NCI-H69 (cell line): ENCODE measurements at regions not wholly inside any gene's neighbourhood (a gene's known extent, or its start where the extent isn't known, plus 50 kb on each side); places are given as distances from the start of the nearest gene placed in this dataset.
A peak's percentile ranks its signal among the peaks of the same experiment; 100 is the strongest.

Experiments used
- DNase-seq: peaks from one replicate; lab custom pipeline; 2025; lab: John Stamatoyannopoulos, UW

- no peak for DNase-seq
Measured at GRCh38 chr17:72302735-72303134, 181.9 kb downstream of the SOX9 start.

- DNase-seq = no peak
Measured at GRCh38 chr17:72303787-72304733, 183.2 kb downstream of the SOX9 start.

GRCh38 chr17:72304859-72305258 lies 184.0 kb downstream of the SOX9 start:
- DNase-seq = no peak

GRCh38 chr17:72305472-72305871 lies 184.7 kb downstream of the SOX9 start:
- no peak for DNase-seq

GRCh38 chr17:72306037-72306436 lies 185.2 kb downstream of the SOX9 start:
- no peak for DNase-seq

GRCh38 chr17:72307836-72308235 lies 187.0 kb downstream of the SOX9 start:
- no peak for DNase-seq

- peak; percentile 58 for DNase-seq
Measured at GRCh38 chr17:72308744-72309385, 188.0 kb downstream of the SOX9 start.

- DNase-seq = no peak
Measured at GRCh38 chr17:72311004-72311403, 190.2 kb downstream of the SOX9 start.

- no peak for DNase-seq
Measured at GRCh38 chr17:72315122-72315913, 194.5 kb downstream of the SOX9 start.

GRCh38 chr17:72318131-72318530 lies 197.3 kb downstream of the SOX9 start:
- no peak for DNase-seq

- DNase-seq = no peak
Measured at GRCh38 chr17:72321896-72322295, 201.1 kb downstream of the SOX9 start.

GRCh38 chr17:72332367-72332766 lies 211.5 kb downstream of the SOX9 start:
- DNase-seq = no peak

GRCh38 chr17:72333570-72333969 lies 212.8 kb downstream of the SOX9 start:
- DNase-seq = no peak

- no peak for DNase-seq
Measured at GRCh38 chr17:72334205-72334604, 213.4 kb downstream of the SOX9 start.

GRCh38 chr17:72336026-72336803 lies 215.4 kb downstream of the SOX9 start:
- DNase-seq = peak; percentile 87

- DNase-seq = no peak
Measured at GRCh38 chr17:72336804-72337070, 215.9 kb downstream of the SOX9 start.

- DNase-seq = no peak
Measured at GRCh38 chr17:72338304-72338703, 217.5 kb downstream of the SOX9 start.

- DNase-seq = peak; percentile 14
Measured at GRCh38 chr17:72338847-72339790, 218.3 kb downstream of the SOX9 start.

GRCh38 chr17:72340836-72341235 lies 220.0 kb downstream of the SOX9 start:
- DNase-seq = no peak

- DNase-seq = peak; percentile 73
Measured at GRCh38 chr17:72342061-72342460, 221.2 kb downstream of the SOX9 start.
